GM23248 (cell line): ENCODE measurements at regions not wholly inside any gene's neighbourhood (a gene's known extent, or its start where the extent isn't known, plus 50 kb on each side); places are given as distances from the start of the nearest gene placed in this dataset.

Source experiments
- EZH2 ChIP-seq: fragments of 200-600 bp; sonication (generic); IDR thresholded peaks from 2 replicates; pipeline ENCODE4 v1.6.1; 2018; ENCODE audit warnings: antibody characterized with exemption, mild to moderate bottlenecking; ENCODE audit not compliant: insufficient read depth, poor library complexity, severe bottlenecking
- EZH2phosphoT487 ChIP-seq: fragments of 200-600 bp; sonication (generic); IDR thresholded peaks from 2 replicates; pipeline ENCODE4 v1.6.1; 2018; ENCODE audit warnings: antibody characterized with exemption, moderate library complexity, mild to moderate bottlenecking, low read depth; ENCODE audit not compliant: insufficient read depth

- TF ChIP-seq EZH2: no peak
- TF ChIP-seq EZH2phosphoT487: no peak
Measured at GRCh38 chr11:42589286-42589685, 722.5 kb upstream of the API5 start.
